Parathyroid adenoma (tissue), 2 donors: ENCODE measurements at regions not wholly inside any gene's neighbourhood (a gene's known extent, or its start where the extent isn't known, plus 50 kb on each side); places are given as distances from the start of the nearest gene placed in this dataset.

Experiments
- H2AFZ ChIP-seq: fragments of 300-600 bp; sonication (generic); one replicate; pipeline ENCODE4 v1.7.0; 2017; ENCODE audit warnings: antibody characterized with exemption, mild to moderate bottlenecking
- H3K27ac ChIP-seq: fragments of 300-600 bp; sonication (generic); one replicate; pipeline ENCODE4 v1.7.0; 2017
- H3K27me3 ChIP-seq: fragments of 300-600 bp; sonication (generic); one replicate; pipeline ENCODE4 v1.7.0; 2017; ENCODE audit warnings: low read length; ENCODE audit not compliant: control insufficient read depth, insufficient read depth
- H3K36me3 ChIP-seq: fragments of 300-600 bp; sonication (generic); one replicate; pipeline ENCODE4 v1.7.0; 2017; ENCODE audit warnings: low read length; ENCODE audit not compliant: control insufficient read depth, insufficient read depth
- H3K4me1 ChIP-seq: fragments of 300-600 bp; sonication (generic); one replicate; pipeline ENCODE4 v1.7.0; 2017; ENCODE audit warnings: control low read depth
- H3K4me2 ChIP-seq: fragments of 300-600 bp; sonication (generic); one replicate; pipeline ENCODE4 v1.7.0; 2017; ENCODE audit warnings: low read length
- H3K4me3 ChIP-seq: fragments of 300-600 bp; sonication (generic); one replicate; pipeline ENCODE4 v1.7.0; 2017; ENCODE audit warnings: low read depth, low read length
- H3K79me2 ChIP-seq: fragments of 300-600 bp; sonication (generic); one replicate; pipeline ENCODE4 v1.7.0; 2017; ENCODE audit warnings: control low read depth
- H3K9ac ChIP-seq: fragments of 300-600 bp; sonication (generic); one replicate; pipeline ENCODE4 v1.7.0; 2017; ENCODE audit warnings: mild to moderate bottlenecking
- H3K9me3 ChIP-seq: fragments of 300-600 bp; sonication (generic); one replicate; pipeline ENCODE4 v1.7.0; 2017; ENCODE audit warnings: low read length; ENCODE audit not compliant: control insufficient read depth
- CTCF ChIP-seq: fragments of 300-600 bp; sonication (generic); IDR thresholded peaks from one replicate; pipeline ENCODE4 v1.7.0; 2017; ENCODE audit warnings: antibody characterized with exemption, mild to moderate bottlenecking
- donor health status: primary hyperparathyroidism.

GRCh38 chr14:38589747-38590350, 334.0 kb upstream of the CLEC14A start:
- Histone ChIP-seq H3K4me1 (no peaks in the 10 kb centered on the region), H3K79me2 (no peaks in the 10 kb centered on the region), H3K9ac (no peak overlapping the region)

GRCh38 chr14:38583471-38583870, 327.6 kb upstream of the CLEC14A start:
- H3K9ac ChIP-seq: no peak overlapping the region
- H3K27me3 ChIP-seq: no peaks in the 10 kb centered on the region
- H3K9me3 ChIP-seq: no peaks in the 10 kb centered on the region
- H3K4me1 ChIP-seq: no peaks in the 10 kb centered on the region
- TF ChIP-seq CTCF: no peak
- H3K4me2 ChIP-seq: no peak overlapping the region
- no peak overlapping the region for H2AFZ ChIP-seq
- no peaks in the 10 kb centered on the region for H3K36me3 ChIP-seq
- H3K4me3 ChIP-seq: no peak overlapping the region
- H3K27ac ChIP-seq: no peak overlapping the region
- no peaks in the 10 kb centered on the region for H3K79me2 ChIP-seq

More at GRCh38 chr14:38589747-38590350, 334.0 kb upstream of the CLEC14A start:
- TF ChIP-seq CTCF: no peak
- H3K9me3 ChIP-seq: no peaks in the 10 kb centered on the region
- no peak overlapping the region for H2AFZ ChIP-seq
- H3K36me3 ChIP-seq: no peaks in the 10 kb centered on the region
- H3K4me2 ChIP-seq: no peak overlapping the region
- no peak overlapping the region for H3K4me3 ChIP-seq
- no peaks in the 10 kb centered on the region for H3K27me3 ChIP-seq
- no peak overlapping the region for H3K27ac ChIP-seq

GRCh38 chr14:38578278-38578681, 322.4 kb upstream of the CLEC14A start:
- H3K9me3 ChIP-seq: no peaks in the 10 kb centered on the region
- no peaks in the 10 kb centered on the region for H3K4me1 ChIP-seq
- no peaks in the 10 kb centered on the region for H3K36me3 ChIP-seq
- no peak overlapping the region for H3K4me3 ChIP-seq
- no peak overlapping the region for H3K9ac ChIP-seq
- no peak overlapping the region for H2AFZ ChIP-seq
- H3K79me2 ChIP-seq: no peaks in the 10 kb centered on the region
- H3K4me2 ChIP-seq: no peak overlapping the region
- TF ChIP-seq CTCF: no peak
- H3K27me3 ChIP-seq: no peaks in the 10 kb centered on the region
- H3K27ac ChIP-seq: no peak overlapping the region

GRCh38 chr14:38567703-38568102, 311.8 kb upstream of the CLEC14A start:
- Histone ChIP-seq H3K79me2 (no peaks in the 10 kb centered on the region), H3K27me3 (no peaks in the 10 kb centered on the region), H3K4me1 (no peaks in the 10 kb centered on the region), H2AFZ (no peak overlapping the region), H3K4me3 (no peak overlapping the region), H3K27ac (no peak overlapping the region), H3K4me2 (no peak overlapping the region), H3K36me3 (no peaks in the 10 kb centered on the region), H3K9me3 (no peaks in the 10 kb centered on the region), H3K9ac (no peak overlapping the region)
- TF ChIP-seq CTCF: no peak

GRCh38 chr14:38561657-38562056, 305.8 kb upstream of the CLEC14A start:
- H3K4me1 ChIP-seq: no peaks in the 10 kb centered on the region
- no peak overlapping the region for H3K27ac ChIP-seq
- H2AFZ ChIP-seq: no peak overlapping the region
- TF ChIP-seq CTCF: no peak
- H3K4me2 ChIP-seq: no peak overlapping the region
- H3K9ac ChIP-seq: no peak overlapping the region
- no peaks in the 10 kb centered on the region for H3K9me3 ChIP-seq
- no peaks in the 10 kb centered on the region for H3K27me3 ChIP-seq
- no peaks in the 10 kb centered on the region for H3K79me2 ChIP-seq
- no peak overlapping the region for H3K4me3 ChIP-seq
- H3K36me3 ChIP-seq: no peaks in the 10 kb centered on the region
